Panc1 (cell line): ENCODE measurements at regions not wholly inside any gene's neighbourhood (a gene's known extent, or its start where the extent isn't known, plus 50 kb on each side); places are given as distances from the start of the nearest gene placed in this dataset.

Experiments
- ATAC-seq: fragments of 200-7000 bp; cut with Tn5 transposase; 2 replicates; pipeline ENCODE4 v1.9.1; 2020; ENCODE audit warnings: mild to moderate bottlenecking, moderate library complexity
- BruUV-seq: library from RNA; stranded (reverse); fragments of 400-500 nt; replicated peaks from 2 replicates; lab custom pipeline; 2021; lab: Mats Ljungman, UMichigan
- CTCF ChIA-PET: fragments of 300-600 bp; sonication (Branson Sonifier 250); formaldehyde crosslinking; loops from one replicate; lab custom pipeline; 2022; ENCODE audit warnings: antibody characterized with exemption; lab: Charles Lee
- POLR2A ChIA-PET: fragments of 300-600 bp; sonication (Branson Sonifier 250); formaldehyde crosslinking; loops from one replicate; lab custom pipeline; 2022; ENCODE audit warnings: antibody characterized with exemption; lab: Charles Lee
- DNase-seq: peaks from one replicate; pipeline ENCODE4 v3.0.0-alpha.2; 2010; ENCODE audit warnings: low read depth, low spot score
- H3K27ac ChIP-seq: 2 replicates; pipeline ENCODE4 v1.5.1; 2011; ENCODE audit warnings: mild to moderate bottlenecking, low read length, inconsistent platforms
- H3K27me3 ChIP-seq: fragments of 200-500 bp; sonication (Bioruptor generic); 2 replicates; pipeline ENCODE4 v1.6.0; 2014; ENCODE audit warnings: low read length, inconsistent platforms; ENCODE audit not compliant: control insufficient read depth, insufficient read depth
- H3K36me3 ChIP-seq: fragments of 200-500 bp; sonication (Bioruptor generic); 2 replicates; pipeline ENCODE4 v1.5.1; 2014; ENCODE audit warnings: inconsistent platforms, mild to moderate bottlenecking, low read length, moderate library complexity; ENCODE audit not compliant: control insufficient read depth, insufficient read depth
- H3K4me1 ChIP-seq: 2 replicates; pipeline ENCODE4 v1.5.1; 2011; ENCODE audit warnings: inconsistent platforms, mild to moderate bottlenecking, low read length, moderate library complexity; ENCODE audit not compliant: control insufficient read depth, insufficient read depth
- H3K4me3 ChIP-seq, 2 experiments: 2 replicates each; pipeline ENCODE4 v1.5.1; 2011 to 2012; ENCODE audit warnings: low read depth in 2 of 2, low read length in 2 of 2, mild to moderate bottlenecking in 2 of 2, inconsistent platforms in 1 of 2, moderate library complexity in 1 of 2
- H3K9me3 ChIP-seq: fragments of 200-500 bp; sonication (Bioruptor generic); 2 replicates; pipeline ENCODE4 v1.5.1; 2014; ENCODE audit warnings: low read depth, mild to moderate bottlenecking, inconsistent platforms, low read length, moderate library complexity; ENCODE audit not compliant: control insufficient read depth, insufficient read depth
- POLR2AphosphoS5 ChIP-seq: IDR thresholded peaks from 2 replicates; pipeline ENCODE4 v1.6.1; 2012; ENCODE audit warnings: mild to moderate bottlenecking, low read depth, low read length, moderate library complexity
- SIN3A ChIP-seq: IDR thresholded peaks from 2 replicates; pipeline ENCODE4 v1.6.1; 2012; ENCODE audit warnings: low read depth, mild to moderate bottlenecking, low read length, moderate library complexity, borderline replicate concordance; ENCODE audit not compliant: insufficient read depth
- TCF7L2 ChIP-seq: IDR thresholded peaks from 2 replicates; pipeline ENCODE4 v1.6.1; 2011; ENCODE audit warnings: mild to moderate bottlenecking, low read depth, low read length, inconsistent platforms
- in situ Hi-C: cut with HindIII; loops from 2 replicates; pipeline ENCODE4 v1.10.0; 2016; ENCODE audit warnings: low sequenced_read_pairs, low pct_unique_long_range_greater_than_20kb
- intact Hi-C: fragments of 100-400 bp; cut with micrococcal nuclease; formaldehyde crosslinking; loops from one replicate; pipeline ENCODE4 v1.10.0; 2022; ENCODE audit not compliant: unreplicated experiment
- TF ChIP-seq, protein P1 (sequence below): fragments of 450-650 bp; IDR thresholded peaks from 2 replicates; pipeline ENCODE4 v1.5.1; 2017; ENCODE audit warnings: mild to moderate bottlenecking
- TF ChIP-seq, protein P2 (sequence below), 2 experiments: IDR thresholded peaks; 2 replicates each; pipeline ENCODE4 v1.6.1; 2011 to 2012; ENCODE audit warnings: low read depth in 2 of 2, control low read depth in 1 of 2, low read length in 1 of 2, mild to moderate bottlenecking in 1 of 2, moderate library complexity in 1 of 2; ENCODE audit not compliant: insufficient read depth in 1 of 2

GRCh38 chr12:88945051-88945732, 364.9 kb upstream of the KITLG start:
- CTCF ChIA-PET = no interaction called here

DNA sequence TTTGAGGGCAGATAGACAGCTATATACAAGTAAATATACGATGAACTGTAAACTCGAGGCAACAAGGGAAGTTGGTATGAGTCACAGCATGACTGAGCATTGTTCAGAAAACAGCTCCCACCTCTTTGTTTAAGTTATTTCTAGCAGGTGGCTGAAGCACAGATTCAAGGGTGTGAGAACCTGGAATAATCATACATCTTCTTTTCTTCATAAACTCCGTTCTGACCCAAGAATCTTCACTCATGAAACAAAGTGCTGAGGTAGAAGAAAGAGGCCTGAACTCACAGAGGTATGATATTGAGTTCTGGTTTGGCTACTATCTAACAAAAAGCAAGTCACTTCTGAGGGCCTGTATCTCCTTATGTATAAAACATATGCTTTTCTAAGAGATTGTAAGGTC, 364.1 kb upstream of the KITLG start:
- no peak for ATAC-seq
- TF ChIP-seq, protein P1, sequence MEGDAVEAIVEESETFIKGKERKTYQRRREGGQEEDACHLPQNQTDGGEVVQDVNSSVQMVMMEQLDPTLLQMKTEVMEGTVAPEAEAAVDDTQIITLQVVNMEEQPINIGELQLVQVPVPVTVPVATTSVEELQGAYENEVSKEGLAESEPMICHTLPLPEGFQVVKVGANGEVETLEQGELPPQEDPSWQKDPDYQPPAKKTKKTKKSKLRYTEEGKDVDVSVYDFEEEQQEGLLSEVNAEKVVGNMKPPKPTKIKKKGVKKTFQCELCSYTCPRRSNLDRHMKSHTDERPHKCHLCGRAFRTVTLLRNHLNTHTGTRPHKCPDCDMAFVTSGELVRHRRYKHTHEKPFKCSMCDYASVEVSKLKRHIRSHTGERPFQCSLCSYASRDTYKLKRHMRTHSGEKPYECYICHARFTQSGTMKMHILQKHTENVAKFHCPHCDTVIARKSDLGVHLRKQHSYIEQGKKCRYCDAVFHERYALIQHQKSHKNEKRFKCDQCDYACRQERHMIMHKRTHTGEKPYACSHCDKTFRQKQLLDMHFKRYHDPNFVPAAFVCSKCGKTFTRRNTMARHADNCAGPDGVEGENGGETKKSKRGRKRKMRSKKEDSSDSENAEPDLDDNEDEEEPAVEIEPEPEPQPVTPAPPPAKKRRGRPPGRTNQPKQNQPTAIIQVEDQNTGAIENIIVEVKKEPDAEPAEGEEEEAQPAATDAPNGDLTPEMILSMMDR = no peak
- TF ChIP-seq POLR2AphosphoS5 = no peak
- TF ChIP-seq SIN3A = no peak
- TF ChIP-seq, protein P2, sequence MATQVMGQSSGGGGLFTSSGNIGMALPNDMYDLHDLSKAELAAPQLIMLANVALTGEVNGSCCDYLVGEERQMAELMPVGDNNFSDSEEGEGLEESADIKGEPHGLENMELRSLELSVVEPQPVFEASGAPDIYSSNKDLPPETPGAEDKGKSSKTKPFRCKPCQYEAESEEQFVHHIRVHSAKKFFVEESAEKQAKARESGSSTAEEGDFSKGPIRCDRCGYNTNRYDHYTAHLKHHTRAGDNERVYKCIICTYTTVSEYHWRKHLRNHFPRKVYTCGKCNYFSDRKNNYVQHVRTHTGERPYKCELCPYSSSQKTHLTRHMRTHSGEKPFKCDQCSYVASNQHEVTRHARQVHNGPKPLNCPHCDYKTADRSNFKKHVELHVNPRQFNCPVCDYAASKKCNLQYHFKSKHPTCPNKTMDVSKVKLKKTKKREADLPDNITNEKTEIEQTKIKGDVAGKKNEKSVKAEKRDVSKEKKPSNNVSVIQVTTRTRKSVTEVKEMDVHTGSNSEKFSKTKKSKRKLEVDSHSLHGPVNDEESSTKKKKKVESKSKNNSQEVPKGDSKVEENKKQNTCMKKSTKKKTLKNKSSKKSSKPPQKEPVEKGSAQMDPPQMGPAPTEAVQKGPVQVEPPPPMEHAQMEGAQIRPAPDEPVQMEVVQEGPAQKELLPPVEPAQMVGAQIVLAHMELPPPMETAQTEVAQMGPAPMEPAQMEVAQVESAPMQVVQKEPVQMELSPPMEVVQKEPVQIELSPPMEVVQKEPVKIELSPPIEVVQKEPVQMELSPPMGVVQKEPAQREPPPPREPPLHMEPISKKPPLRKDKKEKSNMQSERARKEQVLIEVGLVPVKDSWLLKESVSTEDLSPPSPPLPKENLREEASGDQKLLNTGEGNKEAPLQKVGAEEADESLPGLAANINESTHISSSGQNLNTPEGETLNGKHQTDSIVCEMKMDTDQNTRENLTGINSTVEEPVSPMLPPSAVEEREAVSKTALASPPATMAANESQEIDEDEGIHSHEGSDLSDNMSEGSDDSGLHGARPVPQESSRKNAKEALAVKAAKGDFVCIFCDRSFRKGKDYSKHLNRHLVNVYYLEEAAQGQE (IDR thresholded peaks at IDR 0.05; ENCODE audit: insufficient read depth in 1 of 2, low read depth in 2 of 2, low read length in 1 of 2) = no peak
- TF ChIP-seq TCF7L2 = no peak
- ChIA-PET POLR2A (no interaction called here), CTCF (no interaction called here)
- Histone ChIP-seq H3K27me3 (no peaks in the 10 kb centered on the region), H3K4me3 (no peak overlapping the region), H3K36me3 (no peaks in the 10 kb centered on the region), H3K4me1 (no peaks in the 10 kb centered on the region; the same call in 1 of the 2 replicates), H3K9me3 (no peaks in the 10 kb centered on the region), H3K27ac (no peak overlapping the region)
- DNase-seq = no peak
- in situ Hi-C loops = no loop called here
- no TSS peak for BruUV-seq
- intact Hi-C loops = no loop called here

More at GRCh38 chr12:88945051-88945732, 364.9 kb upstream of the KITLG start:
- no peak overlapping the region for H3K27ac ChIP-seq
- H3K36me3 ChIP-seq = no peaks in the 10 kb centered on the region
- DNase-seq (no peak), ATAC-seq (no peak)
- H3K4me3 ChIP-seq = no peak overlapping the region
- no peaks in the 10 kb centered on the region for H3K9me3 ChIP-seq
- H3K27me3 ChIP-seq = no peaks in the 10 kb centered on the region
- BruUV-seq = no TSS peak
- POLR2A ChIA-PET = no interaction called here
- no peaks in the 10 kb centered on the region; the same call in 1 of the 2 replicates for H3K4me1 ChIP-seq
- TF ChIP-seq, protein P1 = no peak
- TF ChIP-seq POLR2AphosphoS5 (no peak), SIN3A (no peak), TCF7L2 (no peak)
- in situ Hi-C loops = no loop called here
- intact Hi-C loops = no loop called here
